ENCODE measurements at regions not wholly inside any gene's neighbourhood (a gene's known extent, or its start where the extent isn't known, plus 50 kb on each side); places are given as distances from the start of the nearest gene placed in this dataset.

- Mint-ChIP-seq H3K9me3 (peaks cover 2% of the 10 kb centered on the region), H3K27ac (ENCODE audit: unreplicated experiment) (no peak overlapping the region), H3K36me3 (ENCODE audit: low read depth) (no peaks in the 10 kb centered on the region), H3K27me3 (ENCODE audit: low read depth) (no peaks in the 10 kb centered on the region), H3K4me3 (no peak overlapping the region), H3K4me1 (no peaks in the 10 kb centered on the region)
- no peak for DNase-seq (ENCODE audit: low read depth, low spot score)
- TF ChIP-seq, protein P1, sequence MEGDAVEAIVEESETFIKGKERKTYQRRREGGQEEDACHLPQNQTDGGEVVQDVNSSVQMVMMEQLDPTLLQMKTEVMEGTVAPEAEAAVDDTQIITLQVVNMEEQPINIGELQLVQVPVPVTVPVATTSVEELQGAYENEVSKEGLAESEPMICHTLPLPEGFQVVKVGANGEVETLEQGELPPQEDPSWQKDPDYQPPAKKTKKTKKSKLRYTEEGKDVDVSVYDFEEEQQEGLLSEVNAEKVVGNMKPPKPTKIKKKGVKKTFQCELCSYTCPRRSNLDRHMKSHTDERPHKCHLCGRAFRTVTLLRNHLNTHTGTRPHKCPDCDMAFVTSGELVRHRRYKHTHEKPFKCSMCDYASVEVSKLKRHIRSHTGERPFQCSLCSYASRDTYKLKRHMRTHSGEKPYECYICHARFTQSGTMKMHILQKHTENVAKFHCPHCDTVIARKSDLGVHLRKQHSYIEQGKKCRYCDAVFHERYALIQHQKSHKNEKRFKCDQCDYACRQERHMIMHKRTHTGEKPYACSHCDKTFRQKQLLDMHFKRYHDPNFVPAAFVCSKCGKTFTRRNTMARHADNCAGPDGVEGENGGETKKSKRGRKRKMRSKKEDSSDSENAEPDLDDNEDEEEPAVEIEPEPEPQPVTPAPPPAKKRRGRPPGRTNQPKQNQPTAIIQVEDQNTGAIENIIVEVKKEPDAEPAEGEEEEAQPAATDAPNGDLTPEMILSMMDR (conservative IDR thresholded peaks at IDR 0.05) = no peak
Measured at GRCh38 chrX:114166601-114167000, 417.3 kb upstream of the HTR2C start.

DNA sequence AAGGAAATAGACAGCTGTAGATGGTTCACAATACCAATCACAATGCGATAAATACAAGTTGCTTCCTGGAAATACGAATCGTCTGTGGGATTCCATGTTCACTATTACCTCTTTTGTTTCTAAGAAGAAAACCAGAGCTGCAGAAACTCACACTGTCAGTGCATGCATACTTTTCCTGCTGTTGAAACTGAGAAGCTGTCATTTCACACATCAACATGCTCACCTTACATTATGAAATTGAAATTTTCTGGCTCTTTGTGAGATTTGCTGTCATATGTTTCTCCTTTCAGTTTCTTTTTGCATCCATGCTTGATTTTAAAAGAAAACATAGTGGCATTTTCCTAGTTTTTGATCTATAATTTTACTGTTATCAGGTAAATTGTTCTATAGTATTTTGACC lies 418.3 kb upstream of the HTR2C start:
- TF ChIP-seq, protein P1 (conservative IDR thresholded peaks at IDR 0.05) = no peak
- no peaks in the 10 kb centered on the region for H3K27me3 Mint-ChIP-seq (ENCODE audit: low read depth)
- no peaks in the 10 kb centered on the region for H3K4me1 Mint-ChIP-seq
- no peak for DNase-seq (ENCODE audit: low read depth, low spot score)
- no peak overlapping the region for H3K4me3 Mint-ChIP-seq
- H3K36me3 Mint-ChIP-seq (ENCODE audit: low read depth) = no peaks in the 10 kb centered on the region
- H3K9me3 Mint-ChIP-seq = peaks cover 2% of the 10 kb centered on the region
- no peak overlapping the region for H3K27ac Mint-ChIP-seq (ENCODE audit: unreplicated experiment)

DNA sequence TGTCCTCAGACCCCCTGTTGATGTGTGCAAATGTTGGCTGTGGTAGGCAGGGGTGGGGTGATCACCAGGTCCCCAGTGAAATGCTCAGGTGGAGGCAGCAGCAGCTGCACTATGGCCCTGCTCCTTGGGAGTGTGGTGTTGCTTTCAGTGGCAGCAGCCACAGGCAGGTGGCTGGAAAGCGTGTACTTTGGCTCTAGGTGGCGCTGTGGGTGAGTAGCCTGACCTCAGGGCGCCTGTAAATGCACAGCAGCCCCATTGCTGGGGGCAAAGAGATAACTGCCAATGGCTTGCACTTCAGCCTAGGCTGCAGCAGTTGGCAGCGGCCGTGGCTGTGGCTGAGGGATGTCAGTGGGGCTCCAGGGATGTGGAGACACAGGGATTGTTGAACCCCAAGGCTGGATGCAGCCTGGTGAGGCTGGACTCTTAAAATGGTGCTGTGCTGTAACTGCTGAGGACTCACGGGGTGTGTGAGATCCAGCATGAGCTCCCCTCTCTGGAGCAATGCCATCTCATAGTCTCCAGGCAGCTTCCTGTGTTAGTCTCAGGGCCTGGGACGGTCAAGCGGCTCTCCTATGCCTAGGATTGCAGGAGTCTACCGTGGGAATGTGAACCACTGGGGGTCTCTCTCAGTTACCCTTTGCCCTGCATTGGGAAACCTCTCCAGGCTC lies 421.7 kb upstream of the HTR2C start:
- H3K4me1 Mint-ChIP-seq = no peaks in the 10 kb centered on the region
- TF ChIP-seq, protein P1 (conservative IDR thresholded peaks at IDR 0.05) = peak; percentile 32
- H3K36me3 Mint-ChIP-seq (ENCODE audit: low read depth) = no peaks in the 10 kb centered on the region
- H3K27ac Mint-ChIP-seq (ENCODE audit: unreplicated experiment) = peak overlapping the region; percentile 62
- DNase-seq (ENCODE audit: low read depth, low spot score) = peak; percentile 10
- H3K9me3 Mint-ChIP-seq = no peaks in the 10 kb centered on the region
- H3K27me3 Mint-ChIP-seq (ENCODE audit: low read depth) = no peaks in the 10 kb centered on the region
- H3K4me3 Mint-ChIP-seq = no peak overlapping the region

DNA sequence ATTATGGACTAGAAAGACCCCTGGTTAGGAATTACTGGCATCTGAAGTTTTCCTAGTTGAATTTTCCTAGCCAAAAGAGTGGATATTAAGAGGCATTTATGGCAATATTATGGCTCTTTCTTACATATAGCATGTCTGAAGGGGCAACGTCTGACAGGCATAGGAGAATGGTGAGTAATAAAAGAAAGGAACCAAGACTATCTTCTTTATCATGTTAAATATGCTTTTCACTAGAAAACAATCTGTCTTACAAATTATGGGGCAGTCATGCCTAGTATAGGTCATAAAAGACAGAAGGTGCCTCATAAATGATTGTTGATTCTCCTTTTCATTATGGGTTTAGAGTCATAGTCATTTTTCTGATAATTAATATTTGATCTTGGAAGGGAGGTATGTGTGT lies 431.1 kb upstream of the HTR2C start:
- TF ChIP-seq, protein P1 (conservative IDR thresholded peaks at IDR 0.05) = no peak
- Mint-ChIP-seq H3K36me3 (ENCODE audit: low read depth) (no peaks in the 10 kb centered on the region), H3K4me1 (no peaks in the 10 kb centered on the region), H3K9me3 (peaks cover 3% of the 10 kb centered on the region), H3K27me3 (ENCODE audit: low read depth) (no peaks in the 10 kb centered on the region), H3K27ac (ENCODE audit: unreplicated experiment) (no peak overlapping the region), H3K4me3 (no peak overlapping the region)
- no peak for DNase-seq (ENCODE audit: low read depth, low spot score)

DNA sequence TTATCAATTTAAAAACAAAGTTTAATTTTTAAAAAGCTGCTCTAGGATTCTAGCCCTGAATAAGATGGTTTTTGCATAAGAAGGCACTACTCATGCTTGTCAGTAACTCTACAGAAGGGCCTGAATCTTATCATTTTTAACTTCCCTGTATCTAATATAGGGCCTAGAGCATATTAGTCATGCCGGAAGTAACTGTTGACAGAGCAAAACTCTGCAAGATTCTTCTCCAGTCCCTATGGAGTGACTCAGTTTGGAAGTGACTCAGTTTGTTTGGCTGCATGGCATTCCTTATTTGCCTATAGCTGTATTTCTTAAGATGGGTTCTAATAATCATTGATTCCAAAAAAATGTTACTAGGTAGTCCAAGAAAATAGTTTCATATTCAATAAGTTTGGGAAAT lies 431.8 kb upstream of the HTR2C start:
- no peaks in the 10 kb centered on the region for H3K36me3 Mint-ChIP-seq (ENCODE audit: low read depth)
- peaks cover 3% of the 10 kb centered on the region for H3K9me3 Mint-ChIP-seq
- TF ChIP-seq, protein P1 (conservative IDR thresholded peaks at IDR 0.05) = no peak
- no peak overlapping the region for H3K4me3 Mint-ChIP-seq
- no peak for DNase-seq (ENCODE audit: low read depth, low spot score)
- H3K4me1 Mint-ChIP-seq = no peaks in the 10 kb centered on the region
- H3K27ac Mint-ChIP-seq (ENCODE audit: unreplicated experiment) = no peak overlapping the region
- no peaks in the 10 kb centered on the region for H3K27me3 Mint-ChIP-seq (ENCODE audit: low read depth)

Measured in neural crest cell (in vitro differentiated cells).